ENCODE measurements at regions not wholly inside any gene's neighbourhood (a gene's known extent, or its start where the extent isn't known, plus 50 kb on each side); places are given as distances from the start of the nearest gene placed in this dataset.

DNA sequence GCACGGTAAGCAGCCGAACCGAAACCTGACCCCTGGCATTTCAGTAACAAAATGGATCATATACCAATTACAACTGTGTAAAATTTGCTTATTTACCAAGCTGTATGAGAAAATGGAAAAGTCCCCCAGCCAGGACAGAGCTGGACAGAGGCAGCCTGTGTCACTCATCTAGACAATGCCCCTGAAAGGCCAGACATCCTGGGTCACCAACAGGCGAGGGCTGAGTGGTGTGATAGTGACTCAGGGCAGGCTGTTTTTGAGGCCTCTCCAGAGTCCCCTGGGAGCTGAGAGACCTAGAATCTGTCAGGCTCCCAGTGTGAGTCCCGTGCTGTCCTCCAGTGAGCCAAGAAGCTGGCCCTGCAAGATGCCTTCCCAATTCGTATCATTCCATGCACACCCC lies 680.4 kb downstream of the TBC1D22A start:
- TF ChIP-seq, protein P1, sequence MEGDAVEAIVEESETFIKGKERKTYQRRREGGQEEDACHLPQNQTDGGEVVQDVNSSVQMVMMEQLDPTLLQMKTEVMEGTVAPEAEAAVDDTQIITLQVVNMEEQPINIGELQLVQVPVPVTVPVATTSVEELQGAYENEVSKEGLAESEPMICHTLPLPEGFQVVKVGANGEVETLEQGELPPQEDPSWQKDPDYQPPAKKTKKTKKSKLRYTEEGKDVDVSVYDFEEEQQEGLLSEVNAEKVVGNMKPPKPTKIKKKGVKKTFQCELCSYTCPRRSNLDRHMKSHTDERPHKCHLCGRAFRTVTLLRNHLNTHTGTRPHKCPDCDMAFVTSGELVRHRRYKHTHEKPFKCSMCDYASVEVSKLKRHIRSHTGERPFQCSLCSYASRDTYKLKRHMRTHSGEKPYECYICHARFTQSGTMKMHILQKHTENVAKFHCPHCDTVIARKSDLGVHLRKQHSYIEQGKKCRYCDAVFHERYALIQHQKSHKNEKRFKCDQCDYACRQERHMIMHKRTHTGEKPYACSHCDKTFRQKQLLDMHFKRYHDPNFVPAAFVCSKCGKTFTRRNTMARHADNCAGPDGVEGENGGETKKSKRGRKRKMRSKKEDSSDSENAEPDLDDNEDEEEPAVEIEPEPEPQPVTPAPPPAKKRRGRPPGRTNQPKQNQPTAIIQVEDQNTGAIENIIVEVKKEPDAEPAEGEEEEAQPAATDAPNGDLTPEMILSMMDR (IDR thresholded peaks at IDR 0.05) = no peak
- TF ChIP-seq POLR2A (IDR thresholded peaks at IDR 0.05) = no peak

All from heart left ventricle (tissue), 13 donors.